WTC11 (cell line): ENCODE measurements at regions not wholly inside any gene's neighbourhood (a gene's known extent, or its start where the extent isn't known, plus 50 kb on each side); places are given as distances from the start of the nearest gene placed in this dataset.
A peak's percentile ranks its signal among the peaks of the same experiment; 100 is the strongest.
"Not testable (repeated sequence)": the region's sequence is repeated elsewhere in the genome, so short reads cannot be mapped to it uniquely, and the experiment has no call there.

ENCODE experiments used
- ATAC-seq: fragments of 200-7000 bp; cut with Tn5 transposase; 2 replicates; pipeline ENCODE4 v1.10.0; 2021; ENCODE audit warnings: mild to moderate bottlenecking, moderate library complexity
- CTCF ChIA-PET: fragments of 300-600 bp; sonication (Branson Sonifier 250); formaldehyde crosslinking; loops from one replicate; lab custom pipeline; 2021; ENCODE audit warnings: antibody characterized with exemption; lab: Charles Lee
- POLR2A ChIA-PET: fragments of 350-600 bp; sonication (Branson Sonifier 250); formaldehyde crosslinking; loops from one replicate; lab custom pipeline; 2021; ENCODE audit warnings: antibody characterized with exemption; lab: Charles Lee
- DNase-seq: peaks from one replicate; pipeline ENCODE4 v3.0.0; 2021; ENCODE audit warnings: low spot score
- H3K27ac Mint-ChIP-seq: 2 replicates; pipeline ENCODE4 v1.8.0; 2021; ENCODE audit warnings: mixed read lengths
- H3K27me3 Mint-ChIP-seq: 2 replicates; pipeline ENCODE4 v1.8.0; 2021; ENCODE audit warnings: low read depth, mild to moderate bottlenecking, moderate library complexity, mixed read lengths
- H3K36me3 Mint-ChIP-seq: 2 replicates; pipeline ENCODE4 v1.8.0; 2021; ENCODE audit warnings: mixed read lengths
- H3K4me1 Mint-ChIP-seq: 2 replicates; pipeline ENCODE4 v1.8.0; 2022; ENCODE audit warnings: mixed read lengths
- H3K4me3 Mint-ChIP-seq: 2 replicates; pipeline ENCODE4 v1.8.0; 2021; ENCODE audit warnings: mild to moderate bottlenecking, moderate library complexity, mixed read lengths
- H3K9me3 Mint-ChIP-seq: 2 replicates; pipeline ENCODE4 v1.8.0; 2021; ENCODE audit warnings: mixed read lengths
- AFF4 ChIP-seq: sonication (generic); formaldehyde crosslinking; IDR thresholded peaks from 2 replicates; pipeline ENCODE4 v1.8.1; 2023; ENCODE audit warnings: mild to moderate bottlenecking, missing genetic modification reagents, borderline replicate concordance
- ARID4B ChIP-seq: sonication (generic); formaldehyde crosslinking; IDR thresholded peaks from 2 replicates; pipeline ENCODE4 v1.8.0; 2023; ENCODE audit warnings: missing genetic modification reagents, mild to moderate bottlenecking, borderline replicate concordance
- CBFB ChIP-seq: sonication (generic); formaldehyde crosslinking; IDR thresholded peaks from 2 replicates; pipeline ENCODE4 v1.8.1; 2022; ENCODE audit warnings: mild to moderate bottlenecking, low read depth, missing genetic modification reagents
- CREB1 ChIP-seq: sonication (generic); formaldehyde crosslinking; IDR thresholded peaks from 2 replicates; pipeline ENCODE4 v1.8.0; 2023; ENCODE audit warnings: mild to moderate bottlenecking, missing genetic modification reagents
- FOXP1 ChIP-seq: sonication (generic); formaldehyde crosslinking; IDR thresholded peaks from 2 replicates; pipeline ENCODE4 v1.8.0; 2022; ENCODE audit warnings: missing genetic modification reagents, mild to moderate bottlenecking, moderate library complexity, borderline replicate concordance
- GABPB1 ChIP-seq: sonication (generic); formaldehyde crosslinking; IDR thresholded peaks from 2 replicates; pipeline ENCODE4 v1.8.1; 2023; ENCODE audit warnings: mild to moderate bottlenecking, missing genetic modification reagents
- JUN ChIP-seq: sonication (generic); formaldehyde crosslinking; IDR thresholded peaks from 2 replicates; pipeline ENCODE4 v1.8.0; 2023; ENCODE audit warnings: mild to moderate bottlenecking, missing genetic modification reagents
- NFE2L1 ChIP-seq: sonication (generic); formaldehyde crosslinking; IDR thresholded peaks from 2 replicates; pipeline ENCODE4 v1.8.1; 2023; ENCODE audit warnings: missing genetic modification reagents
- OVOL2 ChIP-seq: fragments of 250-450 bp; sonication (Bioruptor Pico); IDR thresholded peaks from 2 replicates; pipeline ENCODE4 v1.9.0; 2021; ENCODE audit warnings: mild to moderate bottlenecking, borderline replicate concordance
- TEAD1 ChIP-seq: sonication (generic); formaldehyde crosslinking; IDR thresholded peaks from 2 replicates; pipeline ENCODE4 v1.8.0; 2022; ENCODE audit warnings: mild to moderate bottlenecking, missing genetic modification reagents

DNA sequence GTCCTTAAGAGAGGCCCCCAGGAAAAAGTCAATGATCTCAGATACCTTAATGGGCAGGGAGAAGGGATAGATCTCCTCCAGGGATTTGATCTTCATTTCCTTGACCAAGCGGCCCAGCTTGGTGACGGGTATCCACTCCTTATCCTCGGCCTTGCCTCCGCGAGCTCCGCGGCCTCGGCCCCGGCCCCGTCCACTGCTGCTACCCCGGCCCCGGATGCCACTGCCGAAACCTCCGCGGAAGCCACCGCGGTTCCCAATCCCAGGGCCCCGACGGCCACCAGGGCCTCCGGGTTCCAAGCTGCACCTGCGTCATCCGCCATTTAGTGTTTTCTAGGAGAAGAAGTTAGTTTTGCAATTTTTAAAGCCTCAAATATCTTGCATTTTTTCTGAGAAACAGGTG, 65.2 kb upstream of the KIF2B start:
- Mint-ChIP-seq H3K4me1 (no peaks in the 10 kb centered on the region), H3K27ac (no peak overlapping the region), H3K27me3 (peaks cover 2% of the 10 kb centered on the region; the same call in 1 of the 2 replicates), H3K9me3 (peaks cover 23% of the 10 kb centered on the region), H3K36me3 (peaks cover 21% of the 10 kb centered on the region), H3K4me3 (no peak overlapping the region)
- TF ChIP-seq ARID4B (CRISPR knock-in tag) (no peak), GABPB1 (CRISPR knock-in tag) (no peak), FOXP1 (CRISPR knock-in tag) (no peak)
- DNase-seq (no peak), ATAC-seq (no peak)
- CTCF ChIA-PET: no interaction called here
- POLR2A ChIA-PET: no interaction called here

DNA sequence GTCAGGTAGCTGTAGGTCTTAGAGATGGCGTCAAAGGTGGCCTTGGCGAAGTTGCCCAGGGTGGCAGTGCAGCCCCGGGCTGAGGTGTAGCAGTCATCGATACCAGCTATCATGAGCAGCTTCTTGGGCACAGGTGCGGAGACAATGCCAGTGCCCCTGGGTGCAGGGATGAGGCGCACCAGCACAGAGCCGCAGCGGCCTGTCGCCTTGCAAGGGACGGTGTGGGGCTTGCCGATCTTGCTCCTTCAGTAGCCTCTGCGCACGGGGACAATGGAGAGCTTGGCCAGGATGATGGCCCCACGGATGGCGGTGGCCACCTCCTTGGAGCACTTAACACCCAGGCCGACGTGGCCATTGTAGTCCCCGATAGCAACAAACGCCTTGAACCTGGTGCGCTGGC, 65.6 kb upstream of the KIF2B start:
- H3K27me3 Mint-ChIP-seq, DNase-seq, H3K4me3 Mint-ChIP-seq, H3K4me1 Mint-ChIP-seq, H3K27ac Mint-ChIP-seq, CTCF ChIA-PET, ATAC-seq, POLR2A ChIA-PET: not testable (repeated sequence)
- Mint-ChIP-seq H3K9me3 (peaks cover 19% of the 10 kb centered on the region), H3K36me3 (peaks cover 21% of the 10 kb centered on the region)

DNA sequence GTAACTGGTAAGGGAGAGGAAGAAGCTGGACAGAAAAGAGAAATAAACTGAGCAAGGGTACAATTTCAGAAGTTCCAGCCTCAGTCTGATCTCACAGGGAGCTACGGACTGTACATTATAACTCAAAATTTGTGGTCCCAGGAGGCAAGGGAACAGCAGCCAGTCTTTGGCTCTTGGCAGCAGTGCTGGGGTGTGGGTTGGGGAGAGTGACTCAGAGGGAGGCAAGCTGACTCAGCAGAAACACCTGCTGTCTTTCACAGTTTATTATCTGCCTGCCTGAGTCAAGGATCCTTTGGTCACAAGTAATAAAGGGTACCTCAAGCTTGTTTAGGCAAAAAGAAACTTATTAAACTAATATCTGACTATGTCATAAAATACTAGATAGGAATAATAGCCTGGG, 73.5 kb upstream of the KIF2B start:
- peak; percentile 80 for ATAC-seq
- DNase-seq: no peak
- TF ChIP-seq CREB1 (CRISPR knock-in tag) (no peak), CBFB (CRISPR knock-in tag) (no peak), NFE2L1 (CRISPR knock-in tag) (peak; percentile 72), OVOL2 (no peak), JUN (no peak), AFF4 (CRISPR knock-in tag) (no peak)
- peaks cover 20% of the 10 kb centered on the region for H3K36me3 Mint-ChIP-seq
- H3K9me3 Mint-ChIP-seq: peaks cover 42% of the 10 kb centered on the region
- CTCF ChIA-PET: no interaction called here
- H3K27me3 Mint-ChIP-seq: no peaks in the 10 kb centered on the region
- no peak overlapping the region for H3K4me3 Mint-ChIP-seq
- no peak overlapping the region for H3K27ac Mint-ChIP-seq
- POLR2A ChIA-PET: no interaction called here
- peaks cover 33% of the 10 kb centered on the region for H3K4me1 Mint-ChIP-seq

GRCh38 chr17:53748159-53748820, 74.4 kb upstream of the KIF2B start:
- POLR2A ChIA-PET, H3K27me3 Mint-ChIP-seq, CTCF ChIA-PET, H3K4me3 Mint-ChIP-seq, ATAC-seq: not testable (repeated sequence)
- Mint-ChIP-seq H3K36me3 (peaks cover 27% of the 10 kb centered on the region), H3K4me1 (peaks cover 33% of the 10 kb centered on the region), H3K9me3 (peaks cover 44% of the 10 kb centered on the region), H3K27ac (0 out of 2 replicates have a peak overlapping the region, but pooled peaks have one; percentile 53)
- peak; percentile 76; the same call in 1 of the 2 replicates for TF ChIP-seq TEAD1
- DNase-seq: peak; percentile 13
